Panc1 (cell line): ENCODE measurements at regions not wholly inside any gene's neighbourhood (a gene's known extent, or its start where the extent isn't known, plus 50 kb on each side); places are given as distances from the start of the nearest gene placed in this dataset.

Source experiments
- ATAC-seq: fragments of 200-7000 bp; cut with Tn5 transposase; 2 replicates; pipeline ENCODE4 v1.9.1; 2020; ENCODE audit warnings: mild to moderate bottlenecking, moderate library complexity
- BruUV-seq: library from RNA; stranded (reverse); fragments of 400-500 nt; replicated peaks from 2 replicates; lab custom pipeline; 2021; lab: Mats Ljungman, UMichigan
- CTCF ChIA-PET: fragments of 300-600 bp; sonication (Branson Sonifier 250); formaldehyde crosslinking; loops from one replicate; lab custom pipeline; 2022; ENCODE audit warnings: antibody characterized with exemption; lab: Charles Lee
- POLR2A ChIA-PET: fragments of 300-600 bp; sonication (Branson Sonifier 250); formaldehyde crosslinking; loops from one replicate; lab custom pipeline; 2022; ENCODE audit warnings: antibody characterized with exemption; lab: Charles Lee
- DNase-seq: peaks from one replicate; pipeline ENCODE4 v3.0.0-alpha.2; 2010; ENCODE audit warnings: low read depth, low spot score
- H3K27ac ChIP-seq: 2 replicates; pipeline ENCODE4 v1.5.1; 2011; ENCODE audit warnings: mild to moderate bottlenecking, low read length, inconsistent platforms
- H3K27me3 ChIP-seq: fragments of 200-500 bp; sonication (Bioruptor generic); 2 replicates; pipeline ENCODE4 v1.6.0; 2014; ENCODE audit warnings: low read length, inconsistent platforms; ENCODE audit not compliant: control insufficient read depth, insufficient read depth
- H3K36me3 ChIP-seq: fragments of 200-500 bp; sonication (Bioruptor generic); 2 replicates; pipeline ENCODE4 v1.5.1; 2014; ENCODE audit warnings: inconsistent platforms, mild to moderate bottlenecking, low read length, moderate library complexity; ENCODE audit not compliant: control insufficient read depth, insufficient read depth
- H3K4me1 ChIP-seq: 2 replicates; pipeline ENCODE4 v1.5.1; 2011; ENCODE audit warnings: inconsistent platforms, mild to moderate bottlenecking, low read length, moderate library complexity; ENCODE audit not compliant: control insufficient read depth, insufficient read depth
- H3K4me3 ChIP-seq, 2 experiments: 2 replicates each; pipeline ENCODE4 v1.5.1; 2011 to 2012; ENCODE audit warnings: low read depth in 2 of 2, low read length in 2 of 2, mild to moderate bottlenecking in 2 of 2, inconsistent platforms in 1 of 2, moderate library complexity in 1 of 2
- H3K9me3 ChIP-seq: fragments of 200-500 bp; sonication (Bioruptor generic); 2 replicates; pipeline ENCODE4 v1.5.1; 2014; ENCODE audit warnings: low read depth, mild to moderate bottlenecking, inconsistent platforms, low read length, moderate library complexity; ENCODE audit not compliant: control insufficient read depth, insufficient read depth
- POLR2AphosphoS5 ChIP-seq: IDR thresholded peaks from 2 replicates; pipeline ENCODE4 v1.6.1; 2012; ENCODE audit warnings: mild to moderate bottlenecking, low read depth, low read length, moderate library complexity
- SIN3A ChIP-seq: IDR thresholded peaks from 2 replicates; pipeline ENCODE4 v1.6.1; 2012; ENCODE audit warnings: low read depth, mild to moderate bottlenecking, low read length, moderate library complexity, borderline replicate concordance; ENCODE audit not compliant: insufficient read depth
- TCF7L2 ChIP-seq: IDR thresholded peaks from 2 replicates; pipeline ENCODE4 v1.6.1; 2011; ENCODE audit warnings: mild to moderate bottlenecking, low read depth, low read length, inconsistent platforms
- in situ Hi-C: cut with HindIII; loops from 2 replicates; pipeline ENCODE4 v1.10.0; 2016; ENCODE audit warnings: low sequenced_read_pairs, low pct_unique_long_range_greater_than_20kb
- intact Hi-C: fragments of 100-400 bp; cut with micrococcal nuclease; formaldehyde crosslinking; loops from one replicate; pipeline ENCODE4 v1.10.0; 2022; ENCODE audit not compliant: unreplicated experiment
- TF ChIP-seq, protein P1 (sequence below), 2 experiments: IDR thresholded peaks; 2 replicates each; pipeline ENCODE4 v1.6.1; 2011 to 2012; ENCODE audit warnings: low read depth in 2 of 2, control low read depth in 1 of 2, low read length in 1 of 2, mild to moderate bottlenecking in 1 of 2, moderate library complexity in 1 of 2; ENCODE audit not compliant: insufficient read depth in 1 of 2
- TF ChIP-seq, protein P2 (sequence below): fragments of 450-650 bp; IDR thresholded peaks from 2 replicates; pipeline ENCODE4 v1.5.1; 2017; ENCODE audit warnings: mild to moderate bottlenecking

DNA sequence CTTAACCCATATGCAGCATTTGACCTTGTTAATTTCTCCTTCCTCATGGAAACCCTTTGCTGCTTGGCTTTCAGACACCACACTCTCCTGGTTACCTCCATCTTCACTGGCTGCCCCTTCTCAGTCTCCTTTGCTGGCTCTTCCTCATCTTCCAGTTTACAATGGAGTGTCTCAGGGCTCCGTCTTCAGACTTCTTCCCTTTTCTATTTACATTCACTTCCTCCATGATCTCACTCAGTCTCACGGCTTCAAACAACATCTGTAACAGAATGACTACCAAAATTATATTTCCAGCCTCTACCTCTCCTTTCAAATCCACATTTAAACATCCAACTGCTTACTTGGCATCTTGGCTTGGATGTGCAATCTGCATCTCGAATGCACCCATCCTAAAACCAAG lies 140.4 kb downstream of the DKK1 start:
- no peaks in the 10 kb centered on the region for H3K4me1 ChIP-seq
- no peak overlapping the region for H3K4me3 ChIP-seq
- POLR2A ChIA-PET = no interaction called here
- DNase-seq (no peak), ATAC-seq (no peak; the same call in 1 of the 2 replicates)
- peak overlapping the region; percentile 98 for H3K27ac ChIP-seq
- intact Hi-C loops (no loop called here), in situ Hi-C loops (no loop called here)
- no peaks in the 10 kb centered on the region for H3K27me3 ChIP-seq
- CTCF ChIA-PET = no interaction called here
- TF ChIP-seq, protein P1, sequence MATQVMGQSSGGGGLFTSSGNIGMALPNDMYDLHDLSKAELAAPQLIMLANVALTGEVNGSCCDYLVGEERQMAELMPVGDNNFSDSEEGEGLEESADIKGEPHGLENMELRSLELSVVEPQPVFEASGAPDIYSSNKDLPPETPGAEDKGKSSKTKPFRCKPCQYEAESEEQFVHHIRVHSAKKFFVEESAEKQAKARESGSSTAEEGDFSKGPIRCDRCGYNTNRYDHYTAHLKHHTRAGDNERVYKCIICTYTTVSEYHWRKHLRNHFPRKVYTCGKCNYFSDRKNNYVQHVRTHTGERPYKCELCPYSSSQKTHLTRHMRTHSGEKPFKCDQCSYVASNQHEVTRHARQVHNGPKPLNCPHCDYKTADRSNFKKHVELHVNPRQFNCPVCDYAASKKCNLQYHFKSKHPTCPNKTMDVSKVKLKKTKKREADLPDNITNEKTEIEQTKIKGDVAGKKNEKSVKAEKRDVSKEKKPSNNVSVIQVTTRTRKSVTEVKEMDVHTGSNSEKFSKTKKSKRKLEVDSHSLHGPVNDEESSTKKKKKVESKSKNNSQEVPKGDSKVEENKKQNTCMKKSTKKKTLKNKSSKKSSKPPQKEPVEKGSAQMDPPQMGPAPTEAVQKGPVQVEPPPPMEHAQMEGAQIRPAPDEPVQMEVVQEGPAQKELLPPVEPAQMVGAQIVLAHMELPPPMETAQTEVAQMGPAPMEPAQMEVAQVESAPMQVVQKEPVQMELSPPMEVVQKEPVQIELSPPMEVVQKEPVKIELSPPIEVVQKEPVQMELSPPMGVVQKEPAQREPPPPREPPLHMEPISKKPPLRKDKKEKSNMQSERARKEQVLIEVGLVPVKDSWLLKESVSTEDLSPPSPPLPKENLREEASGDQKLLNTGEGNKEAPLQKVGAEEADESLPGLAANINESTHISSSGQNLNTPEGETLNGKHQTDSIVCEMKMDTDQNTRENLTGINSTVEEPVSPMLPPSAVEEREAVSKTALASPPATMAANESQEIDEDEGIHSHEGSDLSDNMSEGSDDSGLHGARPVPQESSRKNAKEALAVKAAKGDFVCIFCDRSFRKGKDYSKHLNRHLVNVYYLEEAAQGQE (IDR thresholded peaks at IDR 0.05; ENCODE audit: insufficient read depth in 1 of 2, low read depth in 2 of 2, low read length in 1 of 2) = no peak
- TF ChIP-seq SIN3A (no peak), POLR2AphosphoS5 (no peak), TCF7L2 (no peak)
- TF ChIP-seq, protein P2, sequence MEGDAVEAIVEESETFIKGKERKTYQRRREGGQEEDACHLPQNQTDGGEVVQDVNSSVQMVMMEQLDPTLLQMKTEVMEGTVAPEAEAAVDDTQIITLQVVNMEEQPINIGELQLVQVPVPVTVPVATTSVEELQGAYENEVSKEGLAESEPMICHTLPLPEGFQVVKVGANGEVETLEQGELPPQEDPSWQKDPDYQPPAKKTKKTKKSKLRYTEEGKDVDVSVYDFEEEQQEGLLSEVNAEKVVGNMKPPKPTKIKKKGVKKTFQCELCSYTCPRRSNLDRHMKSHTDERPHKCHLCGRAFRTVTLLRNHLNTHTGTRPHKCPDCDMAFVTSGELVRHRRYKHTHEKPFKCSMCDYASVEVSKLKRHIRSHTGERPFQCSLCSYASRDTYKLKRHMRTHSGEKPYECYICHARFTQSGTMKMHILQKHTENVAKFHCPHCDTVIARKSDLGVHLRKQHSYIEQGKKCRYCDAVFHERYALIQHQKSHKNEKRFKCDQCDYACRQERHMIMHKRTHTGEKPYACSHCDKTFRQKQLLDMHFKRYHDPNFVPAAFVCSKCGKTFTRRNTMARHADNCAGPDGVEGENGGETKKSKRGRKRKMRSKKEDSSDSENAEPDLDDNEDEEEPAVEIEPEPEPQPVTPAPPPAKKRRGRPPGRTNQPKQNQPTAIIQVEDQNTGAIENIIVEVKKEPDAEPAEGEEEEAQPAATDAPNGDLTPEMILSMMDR = no peak
- no peaks in the 10 kb centered on the region for H3K36me3 ChIP-seq
- peaks cover 47% of the 10 kb centered on the region; the same call in 1 of the 2 replicates for H3K9me3 ChIP-seq
- BruUV-seq = no TSS peak

GRCh38 chr10:52455098-52455497 lies 141.0 kb downstream of the DKK1 start:
- Histone ChIP-seq H3K36me3 (no peaks in the 10 kb centered on the region), H3K27me3 (no peaks in the 10 kb centered on the region), H3K4me1 (no peaks in the 10 kb centered on the region), H3K9me3 (peaks cover 46% of the 10 kb centered on the region; the same call in 1 of the 2 replicates), H3K4me3 (no peak overlapping the region), H3K27ac (peak overlapping the region; percentile 98)
- ChIA-PET CTCF (no interaction called here), POLR2A (no interaction called here)
- ATAC-seq (peak; percentile 49), DNase-seq (no peak)
- in situ Hi-C loops = no loop called here
- no TSS peak for BruUV-seq
- intact Hi-C loops = no loop called here
- TF ChIP-seq, protein P1 (IDR thresholded peaks at IDR 0.05; ENCODE audit: insufficient read depth in 1 of 2, low read depth in 2 of 2, low read length in 1 of 2) = no peak
- TF ChIP-seq TCF7L2 (no peak), POLR2AphosphoS5 (no peak), SIN3A (no peak)
- TF ChIP-seq, protein P2 = no peak
